ENCODE measurements at regions not wholly inside any gene's neighbourhood (a gene's known extent, or its start where the extent isn't known, plus 50 kb on each side); places are given as distances from the start of the nearest gene placed in this dataset.

- H3K9me3 Mint-ChIP-seq: peaks cover 13% of the 10 kb centered on the region
- no peak overlapping the region for H3K27ac Mint-ChIP-seq
- H3K4me1 ChIP-seq (ENCODE audit: control insufficient read depth, insufficient read depth, low read length): no peaks in the 10 kb centered on the region
- no peak overlapping the region for H3K27ac ChIP-seq (ENCODE audit: low read depth, low read length)
- H3K9me3 ChIP-seq (ENCODE audit: control insufficient read depth, low read length): peaks cover 23% of the 10 kb centered on the region
- no peak overlapping the region for H3K9ac ChIP-seq (ENCODE audit: extremely low read depth, low read length, poor library complexity, severe bottlenecking)
- no peak for TF ChIP-seq CTCF (conservative IDR thresholded peaks at IDR 0.05)
- H3K27me3 ChIP-seq (ENCODE audit: control insufficient read depth, insufficient read depth, low read length, poor library complexity, severe bottlenecking): no peaks in the 10 kb centered on the region
- DNase-seq: no peak
- no peaks in the 10 kb centered on the region for H3K27me3 Mint-ChIP-seq (ENCODE audit: insufficient read depth)
- no peak overlapping the region for H3K4me3 Mint-ChIP-seq
- no peaks in the 10 kb centered on the region for H3K36me3 ChIP-seq (ENCODE audit: control insufficient read depth, insufficient read depth, low read length)
- no peak overlapping the region for H3K4me3 ChIP-seq (ENCODE audit: low read length)
- 86 to 91% methylated on average over 3 to 5 of the region's 5 CpGs for WGBS, 2 experiments (ENCODE audit: insufficient coverage in 1 of 2, insufficient read length in 1 of 2)
- peaks cover 5% of the 10 kb centered on the region for H3K4me1 Mint-ChIP-seq
- peaks cover 10% of the 10 kb centered on the region for H3K36me3 Mint-ChIP-seq (ENCODE audit: low read depth)
Measured at GRCh38 chr5:166302166-166302565, 1989.3 kb upstream of the WWC1 start.

GRCh38 chr5:166317425-166317824 is 1974.0 kb upstream of the WWC1 start:
- 83 to 93% methylated on average over 3 to 7 of the region's 7 CpGs for WGBS, 2 experiments (ENCODE audit: insufficient coverage in 1 of 2, insufficient read length in 1 of 2)
- Mint-ChIP-seq H3K9me3 (no peaks in the 10 kb centered on the region), H3K27me3 (ENCODE audit: insufficient read depth) (no peaks in the 10 kb centered on the region), H3K27ac (no peak overlapping the region), H3K4me1 (peaks cover 29% of the 10 kb centered on the region), H3K36me3 (ENCODE audit: low read depth) (no peaks in the 10 kb centered on the region), H3K4me3 (no peak overlapping the region)
- no peak overlapping the region for H3K4me3 ChIP-seq (ENCODE audit: low read length)
- no peak overlapping the region for H3K9ac ChIP-seq (ENCODE audit: extremely low read depth, low read length, poor library complexity, severe bottlenecking)
- no peaks in the 10 kb centered on the region for H3K27me3 ChIP-seq (ENCODE audit: control insufficient read depth, insufficient read depth, low read length, poor library complexity, severe bottlenecking)
- no peaks in the 10 kb centered on the region for H3K9me3 ChIP-seq (ENCODE audit: control insufficient read depth, low read length)
- peaks cover 3% of the 10 kb centered on the region for H3K4me1 ChIP-seq (ENCODE audit: control insufficient read depth, insufficient read depth, low read length)
- no peak for TF ChIP-seq CTCF (conservative IDR thresholded peaks at IDR 0.05)
- no peaks in the 10 kb centered on the region for H3K36me3 ChIP-seq (ENCODE audit: control insufficient read depth, insufficient read depth, low read length)
- H3K27ac ChIP-seq (ENCODE audit: low read depth, low read length): no peak overlapping the region
- no peak for DNase-seq

GRCh38 chr5:166320920-166321480 is 1970.4 kb upstream of the WWC1 start:
- Mint-ChIP-seq H3K4me1 (peaks cover 49% of the 10 kb centered on the region), H3K36me3 (ENCODE audit: low read depth) (no peaks in the 10 kb centered on the region), H3K27me3 (ENCODE audit: insufficient read depth) (peaks cover 13% of the 10 kb centered on the region), H3K27ac (no peak overlapping the region), H3K4me3 (no peak overlapping the region), H3K9me3 (no peaks in the 10 kb centered on the region)
- DNase-seq: no peak
- no peak overlapping the region for H3K27ac ChIP-seq (ENCODE audit: low read depth, low read length)
- H3K4me3 ChIP-seq (ENCODE audit: low read length): no peak overlapping the region
- TF ChIP-seq CTCF (conservative IDR thresholded peaks at IDR 0.05): no peak
- peaks cover 6% of the 10 kb centered on the region for H3K4me1 ChIP-seq (ENCODE audit: control insufficient read depth, insufficient read depth, low read length)
- H3K9ac ChIP-seq (ENCODE audit: extremely low read depth, low read length, poor library complexity, severe bottlenecking): no peak overlapping the region
- H3K36me3 ChIP-seq (ENCODE audit: control insufficient read depth, insufficient read depth, low read length): no peaks in the 10 kb centered on the region
- H3K27me3 ChIP-seq (ENCODE audit: control insufficient read depth, insufficient read depth, low read length, poor library complexity, severe bottlenecking): no peaks in the 10 kb centered on the region
- H3K9me3 ChIP-seq (ENCODE audit: control insufficient read depth, low read length): no peaks in the 10 kb centered on the region
- whole genome bisulfite sequencing, 2 experiments (ENCODE audit: insufficient coverage in 1 of 2, insufficient read length in 1 of 2): 85 to 90% methylated on average over 2 to 6 of the region's 6 CpGs

Measured in endodermal cell (in vitro differentiated cells).